AG04450 (cell line): ENCODE measurements at regions not wholly inside any gene's neighbourhood (a gene's known extent, or its start where the extent isn't known, plus 50 kb on each side); places are given as distances from the start of the nearest gene placed in this dataset.
"Not testable (repeated sequence)": the region's sequence is repeated elsewhere in the genome, so short reads cannot be mapped to it uniquely, and the experiment has no call there.

ENCODE experiments used
- CTCF ChIA-PET: fragments of 300-600, 350-600 bp; formaldehyde crosslinking; extraction: SDS; loops from one replicate; lab custom pipeline; 2022; ENCODE audit warnings: antibody characterized with exemption, inconsistent platforms; lab: Charles Lee
- POLR2A ChIA-PET: fragments of 350-600 bp; formaldehyde crosslinking; extraction: SDS; loops from one replicate; lab custom pipeline; 2021; ENCODE audit warnings: antibody characterized with exemption, inconsistent platforms; lab: Yijun Ruan, JAX
- DNase-seq: peaks from one replicate; pipeline ENCODE4 v3.0.0-alpha.2; 2011; ENCODE audit warnings: low read depth, low spot score
- H3K27ac ChIP-seq: one replicate; pipeline ENCODE4 v1.5.1; 2012; ENCODE audit warnings: low read depth, low read length, control low read depth
- H3K27me3 ChIP-seq: one replicate; pipeline ENCODE4 v1.6.0; 2012; ENCODE audit warnings: low read length; ENCODE audit not compliant: control insufficient read depth, insufficient read depth
- H3K4me3 ChIP-seq: 2 replicates; pipeline ENCODE4 v1.5.1; 2011; ENCODE audit warnings: mild to moderate bottlenecking, low read depth, low read length, control low read depth
- H3K9me3 ChIP-seq: 2 replicates; pipeline ENCODE4 v1.5.1; 2012; ENCODE audit warnings: low read length; ENCODE audit not compliant: control insufficient read depth, insufficient read depth
- TF ChIP-seq, protein P1 (sequence below): IDR thresholded peaks from 2 replicates; pipeline ENCODE4 v1.5.1; 2011; ENCODE audit warnings: low read depth, low read length, control low read depth, inconsistent platforms

DNA sequence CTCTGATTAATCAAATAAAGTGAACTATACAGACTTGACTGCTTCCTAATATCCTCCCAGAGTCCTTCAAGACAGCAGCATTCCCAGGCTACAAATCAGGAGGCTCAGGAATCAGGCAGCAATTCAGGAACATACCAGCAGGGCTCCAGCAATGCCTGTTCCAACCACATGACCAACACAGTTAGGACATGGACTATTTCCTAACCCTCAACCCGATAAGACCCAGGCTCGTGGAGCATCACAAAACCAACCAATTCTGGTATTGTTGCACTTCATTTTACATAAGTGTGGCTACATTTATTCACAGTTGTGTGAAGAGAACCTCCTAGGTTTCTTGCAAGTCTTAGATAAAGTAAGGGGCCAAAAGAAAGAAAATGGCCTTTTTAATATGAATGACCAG, 546.2 kb upstream of the ADGRL2 start:
- CTCF ChIA-PET = no interaction called here
- H3K27ac ChIP-seq = no peak overlapping the region
- TF ChIP-seq, protein P1, sequence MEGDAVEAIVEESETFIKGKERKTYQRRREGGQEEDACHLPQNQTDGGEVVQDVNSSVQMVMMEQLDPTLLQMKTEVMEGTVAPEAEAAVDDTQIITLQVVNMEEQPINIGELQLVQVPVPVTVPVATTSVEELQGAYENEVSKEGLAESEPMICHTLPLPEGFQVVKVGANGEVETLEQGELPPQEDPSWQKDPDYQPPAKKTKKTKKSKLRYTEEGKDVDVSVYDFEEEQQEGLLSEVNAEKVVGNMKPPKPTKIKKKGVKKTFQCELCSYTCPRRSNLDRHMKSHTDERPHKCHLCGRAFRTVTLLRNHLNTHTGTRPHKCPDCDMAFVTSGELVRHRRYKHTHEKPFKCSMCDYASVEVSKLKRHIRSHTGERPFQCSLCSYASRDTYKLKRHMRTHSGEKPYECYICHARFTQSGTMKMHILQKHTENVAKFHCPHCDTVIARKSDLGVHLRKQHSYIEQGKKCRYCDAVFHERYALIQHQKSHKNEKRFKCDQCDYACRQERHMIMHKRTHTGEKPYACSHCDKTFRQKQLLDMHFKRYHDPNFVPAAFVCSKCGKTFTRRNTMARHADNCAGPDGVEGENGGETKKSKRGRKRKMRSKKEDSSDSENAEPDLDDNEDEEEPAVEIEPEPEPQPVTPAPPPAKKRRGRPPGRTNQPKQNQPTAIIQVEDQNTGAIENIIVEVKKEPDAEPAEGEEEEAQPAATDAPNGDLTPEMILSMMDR = peak; percentile 36
- no peak overlapping the region for H3K4me3 ChIP-seq
- no peaks in the 10 kb centered on the region for H3K27me3 ChIP-seq
- DNase-seq = no peak
- POLR2A ChIA-PET = no interaction called here
- no peaks in the 10 kb centered on the region for H3K9me3 ChIP-seq

GRCh38 chr1:81254068-81254467, 546.7 kb upstream of the ADGRL2 start:
- Histone ChIP-seq H3K9me3 (no peaks in the 10 kb centered on the region), H3K27me3 (no peaks in the 10 kb centered on the region), H3K4me3 (no peak overlapping the region), H3K27ac (no peak overlapping the region)
- TF ChIP-seq, protein P1 = no peak
- CTCF ChIA-PET = no interaction called here
- no peak for DNase-seq
- POLR2A ChIA-PET = no interaction called here

GRCh38 chr1:81252471-81253151, 548.1 kb upstream of the ADGRL2 start:
- no peak for DNase-seq
- H3K9me3 ChIP-seq = no peaks in the 10 kb centered on the region
- H3K27ac ChIP-seq = no peak overlapping the region
- H3K4me3 ChIP-seq = no peak overlapping the region
- POLR2A ChIA-PET = no interaction called here
- no peaks in the 10 kb centered on the region for H3K27me3 ChIP-seq
- CTCF ChIA-PET = no interaction called here
- TF ChIP-seq, protein P1 = no peak

GRCh38 chr1:81250825-81251224, 549.9 kb upstream of the ADGRL2 start:
- CTCF ChIA-PET, H3K27me3 ChIP-seq, H3K4me3 ChIP-seq, H3K27ac ChIP-seq, POLR2A ChIA-PET, DNase-seq, H3K9me3 ChIP-seq: not testable (repeated sequence)

- H3K27ac ChIP-seq, H3K27me3 ChIP-seq, H3K4me3 ChIP-seq, POLR2A ChIA-PET, H3K9me3 ChIP-seq, CTCF ChIA-PET, DNase-seq: not testable (repeated sequence)
These were observed 555.5 kb upstream of the ADGRL2 start for GRCh38 chr1:81245084-81245715.

DNA sequence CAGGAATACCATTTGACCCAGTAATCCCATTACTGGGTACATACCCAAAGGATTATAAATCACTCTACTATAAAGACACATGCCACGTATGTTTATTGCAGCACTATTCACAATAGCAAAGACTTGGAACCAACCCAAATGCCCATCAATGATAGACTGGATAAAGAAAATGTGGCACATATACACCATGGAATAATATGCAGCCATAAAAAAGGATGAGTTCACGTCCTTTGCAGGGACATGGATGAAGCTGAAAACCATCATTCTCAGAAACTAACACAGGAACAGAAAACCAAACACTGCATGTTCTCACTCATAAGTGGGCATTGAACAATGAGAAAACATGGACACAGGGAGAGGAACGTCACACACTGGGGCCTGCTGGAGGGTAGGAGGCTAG, 556.1 kb upstream of the ADGRL2 start:
- H3K9me3 ChIP-seq, H3K4me3 ChIP-seq, DNase-seq, H3K27ac ChIP-seq, CTCF ChIA-PET, POLR2A ChIA-PET, H3K27me3 ChIP-seq: not testable (repeated sequence)
